SK-N-SH (cell line): ENCODE measurements at regions not wholly inside any gene's neighbourhood (a gene's known extent, or its start where the extent isn't known, plus 50 kb on each side); places are given as distances from the start of the nearest gene placed in this dataset.

Source experiments
- CTCF ChIA-PET: fragments of 300-600, 350-600 bp; formaldehyde crosslinking; extraction: SDS; loops from one replicate; lab custom pipeline; 2021; lab: Yijun Ruan, JAX
- POLR2A ChIA-PET: fragments of 350-600 bp; sonication (Branson Sonifier 250); formaldehyde crosslinking; extraction: SDS; loops from one replicate; lab custom pipeline; 2020; ENCODE audit warnings: antibody characterized with exemption, inconsistent platforms; lab: Yijun Ruan, JAX
- DNase-seq: peaks from one replicate; pipeline ENCODE4 v3.0.0; 2012
- H2AFZ ChIP-seq: fragments of 200-600 bp; sonication (generic); 2 replicates; pipeline ENCODE4 v1.8.1; 2016; ENCODE audit warnings: antibody characterized with exemption, mild to moderate bottlenecking, low read depth
- H3F3A ChIP-seq: fragments of 200-600 bp; sonication (generic); replicated peaks from 2 replicates; pipeline ENCODE3; 2016; ENCODE audit warnings: antibody characterized with exemption, mild to moderate bottlenecking; ENCODE audit not compliant: insufficient read depth
- H3K27ac ChIP-seq, 2 experiments: fragments of 200-500 bp in 1 of 2; fragments of 200-600 bp in 1 of 2; sonication (Bioruptor generic) in 1 of 2; sonication (generic), shearing (Covaris generic) in 1 of 2; 2 replicates each; pipeline versions ENCODE4 v1.5.1 to v1.6.1; 2014 to 2016; ENCODE audit warnings: low read depth in 2 of 2, inconsistent platforms in 1 of 2, low read length in 1 of 2, mild to moderate bottlenecking in 1 of 2, mixed read lengths in 1 of 2
- H3K27me3 ChIP-seq: fragments of 200-600 bp; sonication (generic), shearing (Covaris generic); 2 replicates; pipeline ENCODE4 v1.6.1; 2016; ENCODE audit warnings: mixed run types; ENCODE audit not compliant: insufficient read depth
- H3K36me3 ChIP-seq, 2 experiments: fragments of 200-500 bp in 1 of 2; fragments of 200-600 bp in 1 of 2; sonication (Bioruptor generic) in 1 of 2; sonication (generic) in 1 of 2; replicated peaks in 1 of 2; 2 replicates each; pipeline versions ENCODE3 to v1.5.1; 2014 to 2016; ENCODE audit warnings: low read length in 1 of 2, mild to moderate bottlenecking in 1 of 2; ENCODE audit not compliant: insufficient read depth in 2 of 2, control insufficient read depth in 1 of 2
- H3K4me1 ChIP-seq, 2 experiments: fragments of 200-500 bp in 1 of 2; fragments of 200-600 bp in 1 of 2; sonication (Bioruptor generic) in 1 of 2; sonication (generic), shearing (Covaris generic) in 1 of 2; 2 replicates each; pipeline versions ENCODE4 v1.5.1 to v1.6.1; 2014 to 2016; ENCODE audit warnings: low read depth in 1 of 2, low read length in 1 of 2, mixed run types in 1 of 2; ENCODE audit not compliant: insufficient read depth in 2 of 2, control insufficient read depth in 1 of 2
- H3K4me2 ChIP-seq: fragments of 200-600 bp; sonication (generic), shearing (Covaris generic); 2 replicates; pipeline ENCODE4 v1.6.1; 2017; ENCODE audit warnings: mixed run types
- H3K4me3 ChIP-seq, 2 experiments: fragments of 200-500 bp in 1 of 2; fragments of 200-600 bp in 1 of 2; sonication (Bioruptor generic) in 1 of 2; sonication (generic), shearing (Covaris generic) in 1 of 2; 2 replicates each; pipeline versions ENCODE4 v1.5.1 to v1.8.1; 2014 to 2016; ENCODE audit warnings: low read depth in 2 of 2, inconsistent platforms in 1 of 2, low read length in 1 of 2, mild to moderate bottlenecking in 1 of 2, mixed read lengths in 1 of 2, moderate library complexity in 1 of 2
- H3K79me2 ChIP-seq: fragments of 200-600 bp; sonication (generic); 2 replicates; pipeline ENCODE4 v1.8.1; 2017; ENCODE audit warnings: mild to moderate bottlenecking; ENCODE audit not compliant: insufficient read depth
- H3K9ac ChIP-seq: fragments of 200-600 bp; sonication (generic); 2 replicates; pipeline ENCODE4 v1.6.1; 2017; ENCODE audit warnings: mixed run types
- H3K9me2 ChIP-seq: fragments of 200-600 bp; sonication (generic); 2 replicates; pipeline ENCODE4 v1.6.1; 2017; ENCODE audit warnings: mixed run types
- H3K9me3 ChIP-seq: fragments of 200-600 bp; sonication (generic); 2 replicates; pipeline ENCODE4 v1.6.1; 2017; ENCODE audit warnings: mixed run types, mild to moderate bottlenecking, moderate library complexity
- H4K20me1 ChIP-seq: fragments of 200-600 bp; sonication (generic); 2 replicates; pipeline ENCODE4 v1.6.1; 2017; ENCODE audit warnings: mild to moderate bottlenecking, mixed run types; ENCODE audit not compliant: insufficient read depth
- CTCF ChIP-seq: fragments of 200-600 bp; sonication (generic); IDR thresholded peaks from 2 replicates; pipeline ENCODE4 v1.6.1; 2017; ENCODE audit warnings: antibody characterized with exemption, mild to moderate bottlenecking, moderate library complexity
- EP300 ChIP-seq, 2 experiments: IDR thresholded peaks; 2 replicates each; pipeline versions ENCODE4 v1.4.0 to v1.6.1; 2012; ENCODE audit warnings: borderline replicate concordance in 1 of 2, low read depth in 1 of 2, low read length in 1 of 2
- FOXJ3 ChIP-seq: sonication (generic); formaldehyde crosslinking; IDR thresholded peaks from 2 replicates; pipeline ENCODE4 v1.5.1; 2020; ENCODE audit warnings: mild to moderate bottlenecking, missing genetic modification reagents
- JUND ChIP-seq: IDR thresholded peaks from 2 replicates; pipeline ENCODE4 v1.4.0; 2012
- MAX ChIP-seq: IDR thresholded peaks from 2 replicates; pipeline ENCODE4 v1.4.0; 2012; ENCODE audit warnings: low read depth
- MXI1 ChIP-seq: IDR thresholded peaks from 2 replicates; pipeline ENCODE4 v1.6.1; 2012; ENCODE audit warnings: mild to moderate bottlenecking, low read depth, low read length, improper control_type of control experiment
- NRF1 ChIP-seq: IDR thresholded peaks from 2 replicates; pipeline ENCODE4 v1.6.1; 2012; ENCODE audit warnings: low read depth, mild to moderate bottlenecking, low read length
- PBX3 ChIP-seq: IDR thresholded peaks from 2 replicates; pipeline ENCODE4; 2012
- POLR2AphosphoS5 ChIP-seq: IDR thresholded peaks from 2 replicates; pipeline ENCODE4 v1.6.1; 2012; ENCODE audit warnings: low read depth, low read length
- RFX5 ChIP-seq: IDR thresholded peaks from 2 replicates; pipeline ENCODE4 v1.6.1; 2012; ENCODE audit warnings: mild to moderate bottlenecking, improper control_type of control experiment, low read length
- SIN3A ChIP-seq: IDR thresholded peaks from 2 replicates; pipeline ENCODE4 v1.6.1; 2012; ENCODE audit warnings: low read depth, mild to moderate bottlenecking, low read length, moderate library complexity, borderline replicate concordance
- TCF12 ChIP-seq: IDR thresholded peaks from 2 replicates; pipeline ENCODE4 v1.4.0; 2012
- TEAD4 ChIP-seq: IDR thresholded peaks from 2 replicates; pipeline ENCODE4 v1.4.0; 2012; ENCODE audit warnings: mild to moderate bottlenecking, borderline replicate concordance; ENCODE audit not compliant: insufficient read depth
- WGBS: methylation state at CpG from one replicate; pipeline ENCODE4 v1.1.6; 2017; ENCODE audit warnings: low lambda C conversion rate; 5-methylcytosine and 5-hydroxymethylcytosine counted together

GRCh38 chr9:32854271-32854670 lies 70.9 kb downstream of the TMEM215 start:
- no peak for DNase-seq
- no peaks in the 10 kb centered on the region for H3K27me3 ChIP-seq
- CTCF ChIA-PET, result interaction anchor here (0.6 kb wide), 1 partner anchor 328 kb away, joined by 4 read pairs; the partner anchor contains the start of gene RIGI
- H3K4me2 ChIP-seq, result no peak overlapping the region
- TF ChIP-seq SIN3A (no peak), PBX3 (no peak), NRF1 (no peak), FOXJ3 (CRISPR knock-in tag) (no peak), MAX (no peak), POLR2AphosphoS5 (no peak)
- TF ChIP-seq, all 33 proteins: peak for 0
- Histone ChIP-seq H3K4me1 (no peaks in the 10 kb centered on the region), H3K36me3 (no peaks in the 10 kb centered on the region), H3K9ac (no peak overlapping the region), H2AFZ (no peak overlapping the region), H3K9me2 (no peaks in the 10 kb centered on the region), H3K9me3 (no peaks in the 10 kb centered on the region), H3F3A (no peaks in the 10 kb centered on the region), H3K4me3 (no peak overlapping the region), H3K27ac (no peak overlapping the region), H3K79me2 (no peaks in the 10 kb centered on the region), H4K20me1 (no peaks in the 10 kb centered on the region)
- POLR2A ChIA-PET, result no interaction called here
- WGBS, result 35% methylated on average over 3 of the region's 3 CpGs

- Histone ChIP-seq H3K4me1 (no peaks in the 10 kb centered on the region), H3K4me3 (no peak overlapping the region), H2AFZ (no peak overlapping the region), H3K4me2 (no peak overlapping the region), H3K9ac (no peak overlapping the region), H3K79me2 (no peaks in the 10 kb centered on the region), H3K9me2 (no peaks in the 10 kb centered on the region), H3K27me3 (no peaks in the 10 kb centered on the region), H3K36me3 (no peaks in the 10 kb centered on the region), H4K20me1 (no peaks in the 10 kb centered on the region), H3F3A (no peaks in the 10 kb centered on the region), H3K9me3 (no peaks in the 10 kb centered on the region), H3K27ac (no peak overlapping the region)
- CTCF ChIA-PET, result no interaction called here
- POLR2A ChIA-PET, result no interaction called here
- no peak for TF ChIP-seq CTCF
- no peak for TF ChIP-seq EP300 (IDR thresholded peaks at IDR 0.05; ENCODE audit: borderline replicate concordance in 1 of 2, low read depth in 1 of 2, low read length in 1 of 2)
- TF ChIP-seq RFX5, result no peak
- TF ChIP-seq JUND, result no peak
- TF ChIP-seq TEAD4, result no peak
- TF ChIP-seq MXI1, result no peak
- no peak for TF ChIP-seq TCF12
- 32% methylated on average over 4 of the region's 5 CpGs for WGBS
- DNase-seq, result no peak
Measured at GRCh38 chr9:32855752-32856151, 72.4 kb downstream of the TMEM215 start.
